ENCODE measurements at regions not wholly inside any gene's neighbourhood (a gene's known extent, or its start where the extent isn't known, plus 50 kb on each side); places are given as distances from the start of the nearest gene placed in this dataset.
"Not testable (repeated sequence)": the region's sequence is repeated elsewhere in the genome, so short reads cannot be mapped to it uniquely, and the experiment has no call there.

DNA sequence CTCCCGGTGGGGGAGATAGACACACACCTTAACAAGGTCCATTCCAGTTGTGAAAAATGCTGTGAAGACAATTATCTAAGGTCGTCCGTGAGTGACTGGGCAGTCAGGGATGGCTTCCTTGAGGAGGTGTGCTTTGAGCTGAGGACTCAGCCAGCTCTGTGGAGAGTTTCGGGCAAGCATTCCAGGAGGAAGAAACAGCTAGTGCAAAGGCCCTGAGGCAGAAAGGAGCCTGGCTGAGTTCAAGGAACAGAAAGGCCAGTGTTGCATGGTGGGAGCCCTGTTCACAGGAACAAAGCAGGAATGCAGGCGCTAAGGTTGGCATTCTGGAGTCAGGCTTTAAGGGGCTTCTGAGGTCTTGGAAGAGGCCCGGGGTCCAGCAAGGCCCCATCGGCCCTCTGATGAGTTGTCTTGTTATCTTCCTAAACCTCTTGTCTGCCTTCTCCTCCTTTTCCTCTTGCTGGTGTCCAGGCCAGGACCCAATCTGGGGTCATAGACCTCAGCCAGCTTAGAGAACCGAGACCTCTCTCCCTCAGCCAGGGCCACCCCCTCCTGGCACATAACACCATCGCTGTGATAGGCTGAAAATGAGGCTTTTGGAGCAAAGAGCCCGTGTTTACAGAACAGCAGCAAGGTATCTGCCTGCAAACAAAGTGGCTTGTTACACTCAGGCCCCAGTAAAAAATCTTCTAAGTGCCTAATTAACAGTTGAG lies 270.2 kb upstream of the MVB12B start:
- DNase-seq (ENCODE audit: low read depth in 3 of 3, low spot score in 2 of 3), result no peak

DNA sequence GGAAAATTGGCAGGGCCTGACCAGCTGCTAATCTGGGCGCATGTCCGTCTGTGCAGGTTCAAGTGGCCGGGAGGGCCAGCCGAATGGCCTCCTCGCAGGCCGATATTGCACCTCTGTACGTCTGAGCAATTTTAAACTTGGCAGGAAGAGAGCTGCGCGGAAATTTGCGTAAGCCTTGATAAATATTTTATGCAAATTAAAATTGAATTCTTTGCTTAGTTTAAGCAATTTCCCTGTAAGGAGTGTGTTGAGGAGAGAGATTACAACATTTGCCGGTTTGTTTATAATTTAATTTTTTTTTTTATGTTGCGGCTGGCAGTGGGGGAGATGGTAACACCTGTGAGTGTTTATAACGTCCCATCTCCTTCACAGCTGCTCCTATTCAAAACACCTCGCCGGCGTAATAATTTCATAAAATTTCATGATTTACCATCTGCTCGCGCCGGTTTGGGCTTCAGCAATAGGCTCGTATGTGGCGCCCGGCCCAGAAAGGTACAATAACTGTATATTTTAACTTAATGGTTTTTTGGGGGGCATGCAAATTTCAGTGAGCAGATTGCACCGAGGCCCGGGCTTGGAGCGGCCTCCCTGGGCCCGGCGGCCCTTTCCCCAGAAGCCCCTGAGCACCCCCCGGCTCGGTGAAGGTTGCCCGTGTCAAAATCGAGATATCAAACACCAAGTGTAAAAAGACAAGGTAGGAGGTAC lies 269.4 kb upstream of the MVB12B start:
- DNase-seq (ENCODE audit: low read depth in 3 of 3, low spot score in 2 of 3), result no peak

DNA sequence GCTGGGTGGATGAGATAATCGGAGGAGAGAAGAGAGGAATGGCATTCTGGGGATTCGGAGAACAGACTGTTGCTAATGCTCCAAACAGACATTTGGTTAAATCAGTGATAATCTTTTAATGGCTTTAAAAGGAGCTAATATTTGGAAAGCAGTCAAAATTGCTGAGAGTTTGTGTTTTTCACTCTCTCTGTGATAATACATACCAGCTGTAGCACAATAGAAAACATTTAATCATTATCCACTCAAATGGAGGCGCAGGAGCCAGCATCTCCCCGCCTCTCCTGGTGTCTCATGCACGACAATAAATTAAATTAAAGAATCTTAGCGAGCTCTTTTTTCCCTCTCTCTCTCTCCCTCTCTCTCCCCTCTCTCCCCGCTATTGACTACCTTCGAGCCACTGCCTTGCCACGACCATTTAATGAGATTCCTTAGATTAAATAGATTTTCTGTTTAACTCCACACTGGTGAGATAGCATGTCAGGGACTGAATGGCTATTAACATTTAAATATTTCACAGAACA lies 268.6 kb upstream of the MVB12B start:
- DNase-seq (ENCODE audit: low read depth in 3 of 3, low spot score in 2 of 3), result no peak

DNA sequence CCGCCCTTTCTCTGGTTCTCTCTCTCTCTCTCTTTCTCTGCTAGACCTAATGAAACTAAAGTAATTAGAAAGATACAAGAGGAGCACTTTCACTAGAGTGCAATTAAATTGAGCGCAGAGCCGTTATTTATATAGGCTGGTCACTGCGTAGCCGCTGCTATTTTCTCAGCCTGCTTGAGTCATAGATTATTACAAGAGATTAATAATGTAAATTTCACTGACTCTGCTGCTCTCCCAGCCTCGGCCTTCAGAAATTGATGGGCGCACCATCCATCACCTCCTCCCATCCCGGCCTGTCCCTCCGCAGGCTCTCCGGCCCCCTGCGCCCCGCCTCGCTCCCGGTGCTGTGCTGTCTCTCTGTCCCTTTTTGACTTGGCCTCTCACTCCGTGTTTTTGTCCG lies 268.0 kb upstream of the MVB12B start:
- DNase-seq (ENCODE audit: low read depth in 3 of 3, low spot score in 2 of 3), result no peak

DNA sequence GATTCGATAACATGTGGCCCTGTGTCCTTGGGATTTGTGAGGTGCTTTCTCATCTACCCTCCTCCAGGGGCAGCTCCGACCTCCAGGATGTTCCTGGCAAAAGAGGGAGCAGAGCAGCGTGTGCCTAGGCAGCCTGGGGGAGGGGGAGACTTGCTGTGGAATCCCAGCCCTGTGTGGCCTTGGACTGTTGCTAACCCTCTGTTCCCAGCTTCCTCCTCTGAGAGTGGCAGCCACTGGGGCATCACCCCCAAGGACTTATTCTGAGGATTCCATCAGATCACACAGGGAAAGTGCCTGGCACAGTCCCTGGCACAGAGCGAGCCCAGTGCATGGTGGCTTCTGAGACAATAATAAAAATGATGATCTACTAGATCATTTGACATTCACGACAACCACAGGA lies 265.1 kb upstream of the MVB12B start:
- no peak for DNase-seq (ENCODE audit: low read depth in 3 of 3, low spot score in 2 of 3)

DNA sequence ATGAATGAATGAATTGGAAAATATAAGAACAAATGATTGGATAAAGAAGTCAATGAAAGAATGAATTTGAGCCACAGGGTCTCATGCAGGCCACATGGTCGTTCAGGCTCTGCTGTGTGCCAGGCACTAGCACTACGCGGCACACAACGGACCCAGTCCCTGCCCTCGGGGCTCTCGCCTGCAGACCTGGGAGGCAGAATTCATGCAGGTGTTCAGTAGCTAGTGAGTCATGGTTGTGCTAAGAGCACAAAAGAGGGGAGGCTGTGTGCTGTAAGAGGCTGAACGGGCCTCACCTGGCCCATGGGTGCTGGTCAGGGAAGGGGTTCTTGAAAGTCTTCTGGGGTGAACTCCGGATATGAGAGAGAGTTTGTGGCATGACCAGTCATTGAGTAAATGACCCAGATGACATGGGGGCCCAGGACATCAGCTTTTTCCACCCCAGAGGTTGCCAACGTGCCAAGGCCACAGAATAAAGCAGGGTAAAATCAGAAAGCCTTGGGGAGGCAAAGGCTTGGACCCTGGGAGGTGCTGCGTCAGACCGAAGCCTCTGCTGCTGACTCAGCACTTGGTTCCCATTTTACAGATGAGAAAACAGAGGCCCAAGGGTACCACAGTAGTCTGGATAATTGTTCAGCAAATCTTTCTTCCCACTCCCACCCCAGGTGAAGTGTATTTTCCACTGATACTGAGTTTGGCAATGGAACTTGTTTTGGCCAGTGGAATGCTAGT lies 264.3 kb upstream of the MVB12B start:
- DNase-seq (ENCODE audit: low read depth in 3 of 3, low spot score in 2 of 3), result no peak

DNA sequence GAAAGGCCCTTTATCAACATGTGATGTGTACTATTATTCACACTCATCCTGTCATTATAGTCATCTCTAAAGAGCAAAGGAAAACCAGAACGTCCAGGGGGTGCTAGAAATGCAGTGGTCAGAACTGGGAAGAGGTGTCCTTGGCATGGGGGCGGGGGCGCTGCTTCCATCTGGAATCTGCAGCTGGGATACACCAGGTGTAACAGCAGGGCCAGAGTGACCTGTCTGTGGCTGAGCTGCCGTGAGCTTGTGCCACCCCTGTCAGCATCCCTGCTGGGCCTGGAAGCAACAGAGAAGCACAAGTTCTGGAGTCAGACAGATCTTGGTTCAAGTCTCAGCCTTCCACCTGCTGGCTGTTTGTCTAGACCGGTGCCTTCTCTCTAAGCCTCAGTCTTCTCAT lies 263.3 kb upstream of the MVB12B start:
- DNase-seq (ENCODE audit: low read depth in 3 of 3, low spot score in 2 of 3), result no peak

DNA sequence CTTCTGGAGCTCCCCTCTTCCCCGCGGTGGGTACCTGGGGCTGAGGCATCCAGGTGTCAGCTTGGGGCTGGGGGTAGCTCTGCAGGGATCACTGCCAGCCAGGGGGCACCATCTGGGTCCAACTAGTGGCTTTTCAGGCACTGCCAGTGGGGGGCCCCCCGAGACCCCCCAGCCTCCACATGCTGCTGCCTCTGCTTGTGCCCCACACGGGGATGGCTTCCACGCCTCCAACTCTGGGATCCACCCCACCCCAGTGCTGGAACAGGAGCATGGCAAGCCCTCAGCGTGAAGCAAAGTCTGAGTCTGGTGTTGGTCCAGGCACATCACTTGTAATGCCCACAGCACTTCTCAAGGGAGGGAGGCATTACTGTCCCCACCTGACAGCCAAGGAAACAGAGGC lies 260.5 kb upstream of the MVB12B start:
- no peak for DNase-seq (ENCODE audit: low read depth in 3 of 3, low spot score in 2 of 3)

DNA sequence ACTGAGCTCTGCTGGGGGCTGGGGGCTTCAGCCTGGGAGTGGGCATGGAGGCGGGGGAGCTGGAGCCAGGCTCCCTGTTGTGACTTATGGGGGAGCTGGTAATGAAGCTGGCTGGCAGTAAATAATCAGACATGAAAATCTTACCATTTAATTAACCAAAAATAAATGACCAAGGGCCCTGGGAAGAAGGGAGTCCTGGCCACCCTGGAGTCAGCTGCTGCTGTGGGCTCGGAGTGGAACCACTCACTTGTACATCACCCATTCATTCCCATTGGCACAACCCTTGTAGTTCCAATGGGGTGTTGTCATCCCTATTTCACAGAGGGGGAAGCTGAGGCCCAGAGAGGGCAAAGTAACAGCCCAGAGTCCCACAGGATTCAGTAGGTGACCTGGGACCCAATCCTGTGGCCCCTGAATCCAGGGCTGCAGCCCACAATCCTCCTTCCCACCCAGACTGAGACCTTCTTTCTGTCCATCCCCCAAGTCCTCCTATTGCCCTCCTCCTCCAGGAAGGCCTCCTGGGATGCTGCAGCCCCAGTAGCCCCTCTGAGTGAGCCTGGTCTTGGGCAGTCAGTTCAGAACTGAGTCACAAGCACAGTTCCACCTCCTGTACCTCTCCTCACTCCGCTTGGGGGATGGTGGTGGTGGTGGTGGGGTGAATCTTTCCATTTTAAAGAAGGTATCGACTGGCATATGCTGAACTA lies 259.4 kb upstream of the MVB12B start:
- no peak for DNase-seq (ENCODE audit: low read depth in 3 of 3, low spot score in 2 of 3)

DNA sequence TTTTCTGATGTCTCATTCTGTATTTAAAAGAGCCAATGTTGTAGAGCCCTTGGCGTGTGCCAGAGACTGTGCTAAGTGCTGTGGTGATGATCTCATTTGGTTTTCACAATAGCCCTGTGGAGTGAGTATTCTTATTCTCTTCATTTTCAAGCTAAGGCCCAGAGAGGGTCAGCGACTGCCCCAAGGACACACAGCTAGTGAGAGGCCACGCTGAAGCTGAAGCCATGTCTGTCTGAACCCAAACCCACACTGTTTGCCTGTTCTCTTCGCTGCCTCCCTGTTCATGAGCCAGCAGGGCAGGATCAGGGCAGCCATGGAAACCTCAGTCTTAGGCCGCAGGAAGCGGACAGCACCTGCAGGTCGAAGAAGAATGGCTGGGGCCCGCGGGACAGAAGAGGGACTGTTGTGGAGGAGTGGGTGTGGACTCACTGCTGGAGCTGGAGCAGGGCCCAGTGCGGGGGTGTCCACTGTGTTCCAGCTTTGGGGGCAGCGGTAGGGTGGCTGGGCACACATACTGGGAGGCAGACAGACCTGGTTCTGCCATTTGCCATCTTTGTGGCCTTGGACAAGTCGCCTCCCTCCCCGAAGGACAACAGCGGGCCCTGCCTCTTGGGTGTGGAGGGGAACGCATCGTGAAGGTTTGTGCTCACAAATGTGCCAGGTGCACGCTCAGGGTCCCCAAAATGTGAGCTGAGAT lies 257.9 kb upstream of the MVB12B start:
- no peak for DNase-seq (ENCODE audit: low read depth in 3 of 3, low spot score in 2 of 3)

DNA sequence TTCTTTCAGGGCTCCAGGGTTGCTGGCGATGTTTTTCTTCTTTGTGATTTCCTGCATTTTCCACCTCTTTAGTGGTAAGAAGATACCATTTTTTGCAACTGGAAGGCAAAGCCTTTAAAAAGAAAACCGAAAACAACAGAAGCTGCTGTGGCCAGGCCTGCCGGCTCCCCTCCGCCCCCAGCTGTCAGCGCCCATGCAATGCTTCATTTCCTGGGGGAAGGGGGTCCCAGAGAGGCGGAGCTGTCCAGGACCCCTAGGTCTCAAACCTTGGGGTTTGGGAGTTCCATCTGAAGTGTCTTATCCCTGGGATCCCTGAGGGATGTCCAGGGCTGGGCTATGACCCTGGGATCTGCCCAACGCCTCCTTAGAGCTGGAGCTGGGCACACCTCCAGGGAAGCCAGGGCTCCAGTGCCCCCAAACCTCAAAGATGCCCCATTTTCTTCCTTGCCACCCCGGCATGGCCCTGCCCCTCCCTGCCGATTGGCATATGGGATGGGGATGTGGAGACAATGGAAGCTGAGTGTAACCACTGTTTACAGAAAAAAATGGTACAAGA lies 257.2 kb upstream of the MVB12B start:
- DNase-seq (ENCODE audit: low read depth in 3 of 3, low spot score in 2 of 3), result no peak

DNA sequence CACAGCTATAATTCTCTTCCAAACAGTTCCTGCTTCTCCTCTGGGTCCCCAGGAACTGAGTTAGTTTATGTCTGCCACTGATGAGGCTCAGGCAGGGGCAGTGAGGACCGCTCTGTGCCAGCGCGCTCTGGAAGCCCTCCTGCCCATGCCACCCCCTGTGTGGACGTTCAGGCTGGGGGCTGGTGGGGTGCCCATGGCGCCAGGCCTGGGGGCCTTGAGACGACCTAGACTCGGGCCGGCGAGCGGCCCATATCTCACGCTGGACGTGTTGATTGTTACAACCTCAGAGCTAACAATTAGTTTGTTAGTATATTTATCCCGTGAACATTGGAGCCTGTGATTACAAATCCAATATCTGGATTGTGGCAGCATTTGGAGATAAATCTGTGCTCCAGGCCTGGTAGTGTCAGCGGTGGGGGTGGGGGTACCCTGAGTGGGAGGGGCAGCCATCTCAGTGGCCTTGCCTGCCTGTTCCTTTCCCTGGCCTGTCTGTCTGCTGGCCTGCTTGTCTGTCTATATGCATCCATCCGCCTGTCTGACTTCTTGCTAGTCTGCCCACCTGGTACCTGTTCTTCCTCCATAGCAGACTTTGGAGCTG lies 256.5 kb upstream of the MVB12B start:
- DNase-seq (ENCODE audit: low read depth in 3 of 3, low spot score in 2 of 3), result no peak

DNA sequence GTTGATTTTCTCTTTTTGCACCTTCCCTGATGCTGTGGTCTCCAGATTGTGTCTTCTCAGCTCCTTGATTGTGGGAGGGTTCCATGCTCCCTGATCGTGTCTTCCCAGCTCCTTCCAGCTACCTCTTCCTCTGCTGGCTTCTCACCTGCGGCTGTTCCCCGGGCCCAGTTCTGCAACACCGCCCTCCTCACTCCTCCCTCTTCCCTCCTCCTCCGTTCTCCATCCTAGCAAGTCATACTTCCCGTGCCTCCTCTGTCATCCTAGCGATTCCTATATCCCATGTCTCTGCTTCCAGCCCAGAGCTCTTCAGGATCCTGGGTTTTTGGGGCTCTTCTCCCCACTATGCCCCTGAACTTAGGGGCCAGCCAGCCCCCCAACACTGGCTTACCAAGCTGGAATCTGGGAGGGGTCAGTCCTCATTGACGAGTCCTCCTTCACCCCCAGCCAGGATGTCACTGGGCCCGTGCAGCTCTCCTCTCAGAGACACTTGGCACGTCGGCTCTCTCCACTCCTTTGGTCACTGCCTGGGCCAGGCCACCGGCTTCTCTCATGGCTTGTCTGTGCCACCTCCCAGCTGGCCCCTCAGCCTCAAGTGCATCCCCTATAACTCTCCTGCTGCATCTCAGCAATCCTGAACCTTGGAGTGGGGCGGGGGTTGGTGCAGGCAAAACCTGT lies 255.4 kb upstream of the MVB12B start:
- DNase-seq (ENCODE audit: low read depth in 3 of 3, low spot score in 2 of 3), result no peak

DNA sequence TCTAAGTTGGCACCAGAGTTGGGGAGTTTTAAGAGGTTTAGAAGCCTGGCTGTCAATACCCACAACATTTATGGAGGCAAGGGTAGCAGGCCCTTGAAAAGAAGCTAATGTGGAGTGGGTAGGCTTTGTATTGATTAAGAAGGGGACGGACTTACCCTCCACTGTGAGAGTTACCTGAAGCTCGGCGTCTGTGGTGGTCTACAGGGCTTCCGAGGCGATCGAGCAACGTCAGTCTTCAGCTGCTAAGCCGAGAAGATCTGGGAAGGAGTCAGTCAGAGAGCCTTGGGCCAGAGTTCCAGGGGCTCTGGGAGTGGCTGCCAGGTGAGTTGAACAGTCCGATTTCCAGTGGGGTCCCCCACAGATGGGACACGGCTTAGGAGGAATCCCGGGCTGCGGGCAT lies 249.0 kb upstream of the MVB12B start:
- not testable (repeated sequence) for DNase-seq (ENCODE audit: low read depth in 3 of 3, low spot score in 2 of 3)

DNA sequence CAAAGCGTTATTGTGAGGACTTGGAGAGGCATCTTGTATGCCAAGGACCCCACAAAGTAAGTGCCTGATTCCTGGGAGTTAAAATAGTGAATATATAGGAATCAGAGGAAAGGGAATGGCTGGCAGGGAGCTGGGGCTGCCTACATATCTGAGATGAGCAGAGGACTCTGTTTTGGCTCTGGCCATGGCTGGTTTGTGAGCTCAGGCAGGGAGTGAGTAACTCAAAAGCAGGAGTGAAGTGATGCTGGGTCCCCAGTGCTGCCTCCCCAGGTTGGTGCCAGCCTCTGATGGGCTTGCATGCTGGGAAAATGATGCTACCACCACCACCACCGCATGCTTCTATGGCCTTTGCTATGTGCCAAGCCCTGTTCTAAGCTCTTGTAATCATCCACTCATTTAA lies 246.0 kb upstream of the MVB12B start:
- DNase-seq (ENCODE audit: low read depth in 3 of 3, low spot score in 2 of 3), result no peak

DNA sequence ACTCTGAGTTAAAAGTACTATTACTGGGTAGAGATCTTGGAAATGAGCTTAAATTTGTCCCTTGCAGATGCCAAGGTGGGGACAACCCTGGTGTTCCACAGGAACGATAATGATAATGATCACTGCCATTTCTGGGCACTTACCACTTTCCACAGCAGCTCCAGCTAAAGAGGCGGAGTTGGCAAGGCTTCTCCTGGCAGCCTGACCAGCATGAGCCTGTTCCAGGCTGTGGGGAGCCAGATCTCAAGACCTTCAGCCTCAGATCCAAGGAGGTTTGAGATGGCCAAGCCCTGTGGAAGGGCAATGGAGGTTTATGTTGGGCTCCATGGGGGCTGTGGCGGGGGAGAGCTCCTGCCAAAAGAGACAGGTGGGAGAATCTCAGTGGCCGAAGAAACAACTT lies 244.9 kb upstream of the MVB12B start:
- DNase-seq (ENCODE audit: low read depth in 3 of 3, low spot score in 2 of 3), result no peak

DNA sequence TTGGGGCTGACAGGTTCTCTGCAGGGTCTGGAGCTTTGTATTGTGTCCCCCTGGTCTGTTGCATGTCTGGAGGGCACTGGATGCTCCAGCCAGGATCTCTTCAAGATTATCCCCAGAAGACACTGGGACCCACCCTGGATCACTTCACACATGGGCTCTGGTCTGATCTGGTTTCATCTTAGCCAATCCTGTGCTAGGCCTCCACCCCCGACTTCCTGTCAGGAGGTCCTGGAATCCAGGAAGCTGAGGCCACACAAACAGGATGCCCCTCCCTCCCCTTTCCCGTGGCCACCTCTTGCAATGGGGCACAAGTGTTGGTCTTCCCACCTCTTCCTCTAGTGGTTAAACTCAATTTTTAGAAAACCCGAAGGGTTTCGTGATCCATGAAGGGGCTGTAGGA lies 242.6 kb upstream of the MVB12B start:
- no peak for DNase-seq (ENCODE audit: low read depth in 3 of 3, low spot score in 2 of 3)

DNA sequence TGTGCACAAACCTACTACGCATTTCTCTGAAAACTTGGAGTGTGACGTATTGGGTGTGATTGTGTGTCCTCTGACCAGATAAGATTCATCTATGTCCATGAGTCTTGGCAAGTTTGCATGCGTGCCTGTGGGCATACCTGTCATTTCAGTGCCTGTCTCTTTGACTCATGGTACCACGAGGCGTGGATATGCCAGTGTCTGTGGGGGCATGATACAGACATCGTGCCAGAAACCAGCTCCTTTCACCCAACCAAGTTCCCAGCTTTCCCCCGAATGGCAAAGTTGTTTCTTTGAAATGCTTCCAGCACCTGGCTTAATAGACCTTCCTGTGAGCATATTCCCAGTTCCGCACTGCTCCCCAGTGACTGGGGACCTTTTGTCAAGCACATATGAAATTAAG lies 241.9 kb upstream of the MVB12B start:
- DNase-seq (ENCODE audit: low read depth in 3 of 3, low spot score in 2 of 3), result no peak

DNA sequence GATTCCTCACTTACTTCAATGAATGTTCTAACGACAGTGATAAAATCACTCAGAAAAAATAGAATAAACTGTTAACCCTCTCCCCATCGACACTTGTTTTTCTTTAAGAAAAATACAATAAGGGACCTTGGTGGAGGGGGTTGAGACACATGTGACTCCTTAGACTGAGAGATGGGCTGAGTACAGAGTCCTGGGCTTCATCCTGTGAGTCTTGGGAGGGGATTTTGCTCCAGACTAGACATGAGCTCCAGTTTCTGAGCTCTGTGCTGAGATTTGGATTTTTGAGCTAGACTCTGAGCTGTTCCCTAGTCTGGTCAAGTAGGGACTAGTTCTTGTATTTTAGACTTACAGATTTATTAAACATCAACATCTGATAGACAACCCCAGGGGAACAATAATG lies 241.5 kb upstream of the MVB12B start:
- DNase-seq (ENCODE audit: low read depth in 3 of 3, low spot score in 2 of 3), result no peak

All from right renal cortex interstitium (tissue), 3 donors.